GM12878 (cell line): ENCODE measurements at regions not wholly inside any gene's neighbourhood (a gene's known extent, or its start where the extent isn't known, plus 50 kb on each side); places are given as distances from the start of the nearest gene placed in this dataset.
A peak's percentile ranks its signal among the peaks of the same experiment; 100 is the strongest.

Experiments
- ATAC-seq: fragments of 200-7000 bp; cut with Tn5 transposase; 3 replicates; pipeline ENCODE4 v1.9.1; 2020; ENCODE audit warnings: mild to moderate bottlenecking, moderate library complexity
- BruUV-seq: library from RNA; stranded (reverse); fragments of 400-500 nt; replicated peaks from 2 replicates; lab custom pipeline; 2021; lab: Mats Ljungman, UMichigan
- CTCF ChIA-PET: fragments of 300-600 bp; sonication (Branson Sonifier 250); formaldehyde crosslinking; extraction: SDS; loops from one replicate; lab custom pipeline; 2021; ENCODE audit warnings: inconsistent platforms; lab: Yijun Ruan, JAX
- POLR2A ChIA-PET: fragments of 350-600 bp; formaldehyde crosslinking; extraction: SDS; loops from one replicate; lab custom pipeline; 2021; ENCODE audit warnings: inconsistent platforms; lab: Charles Lee
- RAD21 ChIA-PET: fragments of 300-600 bp; sonication (Branson Sonifier 250); formaldehyde crosslinking; loops from one replicate; lab custom pipeline; 2023; ENCODE audit warnings: antibody characterized with exemption; ENCODE audit not compliant: unreplicated experiment; lab: Charles Lee
- SMC1A ChIA-PET: fragments of 300-600 bp; sonication (Branson Sonifier 250); formaldehyde crosslinking; loops from one replicate; lab custom pipeline; 2023; ENCODE audit not compliant: unreplicated experiment, uncharacterized antibody; lab: Charles Lee
- DNase-seq: peaks from one replicate; pipeline ENCODE4 v3.0.0-alpha.2; 2011; ENCODE audit warnings: low read depth, low spot score
- FAIRE-seq: peaks from 3 replicates; lab custom pipeline; 2011; peaks lifted over from hg19 to GRCh38; lab: Jason Lieb, UNC
- H2AFZ ChIP-seq: 2 replicates; pipeline ENCODE4 v1.6.0; 2011; ENCODE audit warnings: low read depth, low read length, control low read depth; ENCODE audit not compliant: control insufficient read depth
- H3K27ac ChIP-seq: 2 replicates; pipeline ENCODE4 v1.5.1; 2011; ENCODE audit warnings: control low read depth; ENCODE audit not compliant: control insufficient read depth, insufficient read depth
- H3K27me3 ChIP-seq, 2 experiments: replicated peaks in 1 of 2; 2 replicates each; pipeline versions ENCODE4 v1.6.0 to v1.6.1; 2011; ENCODE audit warnings: low read length in 1 of 2; ENCODE audit not compliant: control insufficient read depth in 2 of 2, insufficient read depth in 2 of 2
- H3K36me3 ChIP-seq, 2 experiments: 2 replicates each; pipeline ENCODE4 v1.5.1; 2011; ENCODE audit warnings: low read length in 1 of 2; ENCODE audit not compliant: control insufficient read depth in 2 of 2, insufficient read depth in 2 of 2
- H3K4me1 ChIP-seq: 2 replicates; pipeline ENCODE4 v1.6.1; 2011; ENCODE audit warnings: mild to moderate bottlenecking, low read length, moderate library complexity, mixed read lengths; ENCODE audit not compliant: control insufficient read depth, insufficient read depth
- H3K4me2 ChIP-seq: 2 replicates; pipeline ENCODE4 v1.6.0; 2011; ENCODE audit warnings: control low read depth; ENCODE audit not compliant: control insufficient read depth, insufficient read depth
- H3K4me3 ChIP-seq: fragments of 200-600 bp; sonication (generic); 2 replicates; pipeline ENCODE4 v1.5.1; 2016
- H3K79me2 ChIP-seq: 2 replicates; pipeline ENCODE4 v1.6.0; 2011; ENCODE audit warnings: low read length; ENCODE audit not compliant: control insufficient read depth, insufficient read depth
- H3K9ac ChIP-seq: 2 replicates; pipeline ENCODE4 v1.8.0; 2011; ENCODE audit warnings: low read length, control low read depth, mixed read lengths; ENCODE audit not compliant: control insufficient read depth, insufficient read depth
- H3K9me3 ChIP-seq: replicated peaks from 3 replicates; pipeline ENCODE4 v1.5.1; 2011; ENCODE audit warnings: mild to moderate bottlenecking, low read length; ENCODE audit not compliant: control insufficient read depth, insufficient read depth
- H4K20me1 ChIP-seq: 2 replicates; pipeline ENCODE4 v1.6.0; 2011; ENCODE audit not compliant: control insufficient read depth, insufficient read depth
- JUNB ChIP-seq: IDR thresholded peaks from 2 replicates; pipeline ENCODE4 v1.6.1; 2016; ENCODE audit warnings: antibody characterized with exemption, mild to moderate bottlenecking
- RFX5 ChIP-seq: IDR thresholded peaks from 2 replicates; pipeline ENCODE4 v1.6.1; 2011; ENCODE audit warnings: low read depth, low read length, improper control_type of control experiment
- RUNX3 ChIP-seq: IDR thresholded peaks from 2 replicates; pipeline ENCODE4 v1.6.1; 2012; ENCODE audit warnings: low read length, inconsistent platforms
- SMC3 ChIP-seq: IDR thresholded peaks from 2 replicates; pipeline ENCODE4 v1.6.1; 2011; ENCODE audit warnings: low read length, improper control_type of control experiment, borderline replicate concordance
- USF1 ChIP-seq: IDR thresholded peaks from 2 replicates; pipeline ENCODE4 v1.6.1; 2011; ENCODE audit warnings: borderline replicate concordance, low read depth, mild to moderate bottlenecking, moderate library complexity, mixed read lengths, low read length; ENCODE audit not compliant: insufficient read depth; ENCODE audit errors: extremely low read length
- YBX1 ChIP-seq: fragments of 450-650 bp; IDR thresholded peaks from 2 replicates; pipeline ENCODE4 v1.6.1; 2016; ENCODE audit warnings: antibody characterized with exemption
- whole genome bisulfite sequencing: methylation state at CpG from one replicate; pipeline ENCODE4 v1.1.6; 2016; ENCODE audit warnings: low lambda C conversion rate; ENCODE audit not compliant: insufficient replicate concordance, insufficient coverage; ENCODE audit errors: missing lambda C conversion rate; 5-methylcytosine and 5-hydroxymethylcytosine counted together
- in situ Hi-C: fragments of 300-500 bp; cut with MboI; formaldehyde crosslinking; loops from 9 replicates; pipeline ENCODE4 v1.14.3; 2018; ENCODE audit warnings: mixed read lengths
- intact Hi-C: fragments of 100-400 bp; cut with micrococcal nuclease; formaldehyde crosslinking; loops from one replicate; pipeline ENCODE4 v1.14.2; 2022; ENCODE audit not compliant: unreplicated experiment

DNA sequence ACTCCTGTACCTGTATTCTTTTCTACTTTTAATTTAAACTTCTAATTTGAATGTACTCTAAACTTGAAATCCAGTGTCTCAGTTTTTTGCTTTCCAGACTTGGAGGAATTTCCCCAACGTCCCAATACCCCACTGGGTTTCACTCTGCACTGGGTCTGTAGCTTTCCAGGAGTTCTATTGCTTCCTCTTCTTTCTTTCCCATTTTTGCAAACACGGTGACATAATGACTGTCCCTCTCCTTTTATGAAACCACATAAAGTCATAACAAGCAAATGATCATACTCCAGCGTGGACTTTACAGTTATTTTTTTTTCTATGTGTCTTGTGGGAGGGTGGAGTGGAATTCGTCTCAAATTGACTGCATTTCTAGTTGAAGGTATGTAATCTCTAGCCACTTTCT is 97.1 kb downstream of the FASLG start:
- ChIA-PET CTCF (interaction anchor here (0.7 to 2.2 kb wide), 4 partner anchors 11 to 1977 kb away, joined by 3 to 8 read pairs (median 4); no protein-coding TSS in a partner anchor), RAD21 (no interaction called here), SMC1A (interaction anchor here (0.9 to 1.2 kb wide), 2 partner anchors 11 to 447 kb away, joined by 4 to 7 read pairs; no protein-coding TSS in a partner anchor), POLR2A (no interaction called here)
- H3K9ac ChIP-seq: no peak overlapping the region
- ATAC-seq (no peak), DNase-seq (no peak), FAIRE-seq (no peak)
- no peak overlapping the region for H3K4me2 ChIP-seq
- intact Hi-C loops: no loop called here
- in situ Hi-C loops: no loop called here
- no peaks in the 10 kb centered on the region for H4K20me1 ChIP-seq
- WGBS: 25% methylated on average over 4 of the region's 4 CpGs
- H3K4me1 ChIP-seq: no peaks in the 10 kb centered on the region
- H2AFZ ChIP-seq: no peak overlapping the region
- H3K27ac ChIP-seq: no peak overlapping the region
- H3K27me3 ChIP-seq: peaks cover 3 to 20% of the 10 kb centered on the region in 2 experiments; a peak in 3 of 4 replicates
- H3K9me3 ChIP-seq: no peaks in the 10 kb centered on the region
- H3K4me3 ChIP-seq: no peak overlapping the region
- peak; percentile 57 for TF ChIP-seq RUNX3
- TF ChIP-seq JUNB: peak; percentile 40
- no peak for TF ChIP-seq RFX5
- H3K79me2 ChIP-seq: no peaks in the 10 kb centered on the region
- BruUV-seq: no TSS peak
- no peaks in the 10 kb centered on the region for H3K36me3 ChIP-seq

DNA sequence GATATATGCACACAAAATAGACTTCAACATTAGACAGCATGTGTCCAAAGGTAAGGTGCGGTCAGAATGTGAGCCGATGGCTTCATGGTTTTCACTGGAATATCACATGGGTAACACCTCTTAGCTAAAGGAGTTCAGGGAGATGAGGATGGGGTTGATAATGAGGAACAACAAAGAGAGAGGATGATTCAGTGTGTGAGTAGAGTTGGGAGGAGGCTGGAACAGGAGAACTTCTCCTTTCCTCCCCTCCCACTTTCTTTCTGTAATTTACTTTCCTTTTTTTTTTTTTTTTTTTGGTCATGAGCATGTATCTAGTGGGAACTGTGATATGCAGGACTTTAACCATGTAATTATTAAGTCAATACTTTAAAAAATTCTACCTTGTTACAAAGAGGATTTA is 99.4 kb downstream of the FASLG start:
- H3K9me3 ChIP-seq: no peaks in the 10 kb centered on the region
- ChIA-PET CTCF (interaction anchor here (1.5 kb wide), 1 partner anchor 15 kb away, joined by 5 read pairs; no protein-coding TSS in a partner anchor), SMC1A (no interaction called here), POLR2A (no interaction called here), RAD21 (interaction anchor here (0.7 kb wide), 1 partner anchor 461 kb away, joined by 3 read pairs; no protein-coding TSS in a partner anchor)
- in situ Hi-C loops: no loop called here
- no peaks in the 10 kb centered on the region for H4K20me1 ChIP-seq
- H3K79me2 ChIP-seq: no peaks in the 10 kb centered on the region
- no peak overlapping the region for H3K4me3 ChIP-seq
- DNase-seq: no peak
- no peak overlapping the region for H3K27ac ChIP-seq
- intact Hi-C loops: no loop called here
- WGBS: 93% methylated on average over 2 of the region's 2 CpGs
- no peak overlapping the region for H3K9ac ChIP-seq
- no peak for ATAC-seq
- no peaks in the 10 kb centered on the region for H3K36me3 ChIP-seq
- H2AFZ ChIP-seq: no peak overlapping the region
- TF ChIP-seq SMC3 (no peak), USF1 (no peak), YBX1 (no peak)
- H3K27me3 ChIP-seq: peaks cover 3 to 23% of the 10 kb centered on the region in 2 experiments; a peak in 3 of 4 replicates
- no TSS peak for BruUV-seq
- H3K4me2 ChIP-seq: no peak overlapping the region
- H3K4me1 ChIP-seq: no peaks in the 10 kb centered on the region
- no peak for FAIRE-seq
